H9 (cell line): ENCODE measurements at regions not wholly inside any gene's neighbourhood (a gene's known extent, or its start where the extent isn't known, plus 50 kb on each side); places are given as distances from the start of the nearest gene placed in this dataset.

Experiments
- DNase-seq: peaks from one replicate; pipeline ENCODE4 v3.0.0-alpha.2; 2017
- H2AFZ ChIP-seq: one replicate; pipeline ENCODE4 v1.6.1; 2013; ENCODE audit warnings: mild to moderate bottlenecking, low read length, control low read depth, moderate library complexity
- H2AK5ac ChIP-seq: 2 replicates; pipeline ENCODE4 v1.6.1; 2013; ENCODE audit warnings: low read length, control low read depth, mixed read lengths; ENCODE audit not compliant: insufficient read length
- H2BK120ac ChIP-seq: one replicate; pipeline ENCODE4 v1.6.1; 2013; ENCODE audit warnings: low read depth, mild to moderate bottlenecking, low read length, control low read depth, inconsistent platforms; ENCODE audit not compliant: poor library complexity, severe bottlenecking
- H2BK12ac ChIP-seq: 2 replicates; pipeline ENCODE4 v1.6.1; 2013; ENCODE audit warnings: low read length, control low read depth, mixed read lengths, low read depth; ENCODE audit not compliant: insufficient read length
- H2BK15ac ChIP-seq: 2 replicates; pipeline ENCODE4 v1.6.1; 2013; ENCODE audit warnings: low read depth, low read length, control low read depth
- H2BK20ac ChIP-seq: one replicate; pipeline ENCODE4 v1.6.1; 2013; ENCODE audit warnings: low read depth, mild to moderate bottlenecking, low read length, control low read depth, inconsistent platforms; ENCODE audit not compliant: poor library complexity, severe bottlenecking
- H2BK5ac ChIP-seq: 2 replicates; pipeline ENCODE4 v1.6.1; 2013; ENCODE audit warnings: low read length, control low read depth, mixed read lengths; ENCODE audit not compliant: insufficient read length
- H3K14ac ChIP-seq: 2 replicates; pipeline ENCODE4 v1.6.1; 2013; ENCODE audit warnings: low read length, control low read depth; ENCODE audit not compliant: insufficient read depth
- H3K18ac ChIP-seq: 2 replicates; pipeline ENCODE4 v1.6.1; 2013; ENCODE audit warnings: low read depth, mild to moderate bottlenecking, mixed read lengths, low read length, control low read depth; ENCODE audit not compliant: insufficient read length
- H3K23ac ChIP-seq: 2 replicates; pipeline ENCODE4 v1.6.1; 2013; ENCODE audit warnings: low read length, control low read depth, mixed read lengths, low read depth; ENCODE audit not compliant: insufficient read length
- H3K23me2 ChIP-seq: 2 replicates; pipeline ENCODE4 v1.6.1; 2013; ENCODE audit warnings: low read depth, mild to moderate bottlenecking, mixed read lengths, low read length, control low read depth; ENCODE audit not compliant: insufficient read length, poor library complexity, severe bottlenecking
- H3K27ac ChIP-seq: 2 replicates; pipeline ENCODE4 v1.5.1; 2013; ENCODE audit warnings: low read length, control low read depth, mixed read lengths, low read depth; ENCODE audit not compliant: insufficient read length
- H3K27me3 ChIP-seq: 2 replicates; pipeline ENCODE4 v1.6.1; 2013; ENCODE audit warnings: low read length, control low read depth, inconsistent platforms; ENCODE audit not compliant: insufficient read depth
- H3K4ac ChIP-seq: 2 replicates; pipeline ENCODE4 v1.6.1; 2013; ENCODE audit warnings: low read depth, mild to moderate bottlenecking, control low read depth, inconsistent platforms, low read length, moderate library complexity
- H3K4me1 ChIP-seq: 2 replicates; pipeline ENCODE4 v1.6.1; 2013; ENCODE audit warnings: low read length, control low read depth, inconsistent platforms; ENCODE audit not compliant: insufficient read depth
- H3K4me2 ChIP-seq: 2 replicates; pipeline ENCODE4 v1.6.1; 2013; ENCODE audit warnings: low read length, control low read depth, mixed read lengths; ENCODE audit not compliant: insufficient read length, insufficient read depth
- H3K56ac ChIP-seq: 2 replicates; pipeline ENCODE4 v1.6.1; 2013; ENCODE audit warnings: low read depth, mild to moderate bottlenecking, mixed read lengths, low read length, control low read depth; ENCODE audit not compliant: insufficient read length
- H3K79me1 ChIP-seq: 2 replicates; pipeline ENCODE4 v1.6.1; 2013; ENCODE audit warnings: low read depth, mild to moderate bottlenecking, moderate library complexity, low read length, control low read depth, inconsistent platforms; ENCODE audit not compliant: insufficient read depth, poor library complexity, severe bottlenecking
- H3K79me2 ChIP-seq: 2 replicates; pipeline ENCODE4 v1.6.1; 2013; ENCODE audit warnings: low read length, control low read depth, inconsistent platforms; ENCODE audit not compliant: insufficient read depth
- H3K9ac ChIP-seq: 2 replicates; pipeline ENCODE4 v1.6.1; 2013; ENCODE audit warnings: low read length, control low read depth, mixed read lengths; ENCODE audit not compliant: insufficient read length; ENCODE audit errors: extremely low read depth
- H3K9me3 ChIP-seq: one replicate; pipeline ENCODE4 v1.6.1; 2013; ENCODE audit warnings: low read depth, low read length, inconsistent platforms; ENCODE audit not compliant: control insufficient read depth
- H3T11ph ChIP-seq: one replicate; pipeline ENCODE4 v1.6.1; 2013; ENCODE audit warnings: mild to moderate bottlenecking, low read length, control low read depth, inconsistent platforms
- H4K20me1 ChIP-seq: one replicate; pipeline ENCODE4 v1.6.1; 2013; ENCODE audit not compliant: control insufficient read depth, insufficient read length, insufficient read depth
- H4K5ac ChIP-seq: 2 replicates; pipeline ENCODE4 v1.6.1; 2013; ENCODE audit warnings: low read depth, mild to moderate bottlenecking, mixed read lengths, low read length, control low read depth; ENCODE audit not compliant: insufficient read length
- H4K8ac ChIP-seq: replicated peaks from 2 replicates; pipeline ENCODE4 v1.6.1; 2013; ENCODE audit warnings: low read length, control low read depth, mixed read lengths, low read depth; ENCODE audit not compliant: insufficient read length
- H4K91ac ChIP-seq: 2 replicates; pipeline ENCODE4 v1.6.1; 2013; ENCODE audit warnings: low read depth, mild to moderate bottlenecking, moderate library complexity, mixed read lengths, low read length, control low read depth; ENCODE audit not compliant: insufficient read length
- H3K27ac Mint-ChIP-seq, 3 experiments: 2 replicates in 2 of 3; 3 replicates in 1 of 3; pipeline ENCODE4 v1.8.0; 2020 to 2021; ENCODE audit warnings: mixed read lengths in 3 of 3, mild to moderate bottlenecking in 1 of 3, moderate library complexity in 1 of 3
- H3K27me3 Mint-ChIP-seq: 2 replicates; pipeline ENCODE4 v1.8.0; 2021; ENCODE audit warnings: low read depth, mild to moderate bottlenecking, moderate library complexity, mixed read lengths
- H3K36me3 Mint-ChIP-seq, 3 experiments: 2 replicates in 2 of 3; 3 replicates in 1 of 3; pipeline ENCODE4 v1.8.0; 2020 to 2021; ENCODE audit warnings: low read depth in 3 of 3, mixed read lengths in 3 of 3; ENCODE audit not compliant: insufficient read depth in 1 of 3
- H3K4me1 Mint-ChIP-seq, 2 experiments: 2 replicates each; pipeline ENCODE4 v1.8.0; 2020; ENCODE audit warnings: mixed read lengths in 2 of 2
- H3K4me3 Mint-ChIP-seq, 2 experiments: 2 replicates in 1 of 2; 3 replicates in 1 of 2; pipeline ENCODE4 v1.8.0; 2020 to 2021; ENCODE audit warnings: mild to moderate bottlenecking in 2 of 2, mixed read lengths in 2 of 2, moderate library complexity in 1 of 2
- H3K9me3 Mint-ChIP-seq, 2 experiments: 2 replicates in 1 of 2; 3 replicates in 1 of 2; pipeline ENCODE4 v1.8.0; 2020; ENCODE audit warnings: mild to moderate bottlenecking in 2 of 2, mixed read lengths in 2 of 2, moderate library complexity in 1 of 2
- CTCF ChIP-seq: fragments of 200-600 bp; sonication (generic); conservative IDR thresholded peaks from 3 replicates; pipeline ENCODE4 v1.8.0; 2021; ENCODE audit warnings: antibody characterized with exemption, mild to moderate bottlenecking
- WGBS: extraction: QIAGEN DNeasy Blood & Tissue Kit; methylation state at CpG from one replicate; pipeline ENCODE4 v1.1.7; 2013; ENCODE audit warnings: missing lambda C conversion rate, low lambda C conversion rate, mixed read lengths; ENCODE audit not compliant: insufficient read length; ENCODE audit errors: extremely low coverage; 5-methylcytosine and 5-hydroxymethylcytosine counted together

DNA sequence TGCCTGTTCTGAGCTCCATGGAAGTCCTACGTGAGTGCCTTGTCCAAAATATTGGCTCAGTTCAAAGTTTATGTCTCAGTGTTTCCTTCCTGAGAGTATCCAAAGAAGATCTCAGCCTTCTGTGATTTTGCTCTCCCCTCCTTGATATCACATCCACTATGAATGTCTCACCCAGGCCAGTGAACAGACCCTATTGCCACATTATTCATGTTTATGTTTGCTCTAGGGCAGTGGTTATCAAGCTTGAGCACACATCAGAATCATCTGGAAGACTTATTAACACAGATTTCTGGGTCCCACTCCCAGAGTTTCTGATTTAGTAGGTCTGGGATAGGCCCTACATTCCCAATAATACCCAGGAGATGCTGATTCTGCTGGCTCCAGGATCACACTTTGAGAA lies 145.0 kb upstream of the FGGY start:
- no peaks in the 10 kb centered on the region for H3K36me3 Mint-ChIP-seq
- Histone ChIP-seq H3K79me1 (no peaks in the 10 kb centered on the region), H3K27ac (no peak overlapping the region), H2AFZ (no peak overlapping the region), H3K18ac (no peak overlapping the region), H3K4ac (no peak overlapping the region), H3K79me2 (no peaks in the 10 kb centered on the region), H3K9ac (no peak overlapping the region), H2BK120ac (no peak overlapping the region), H2AK5ac (no peak overlapping the region), H4K8ac (no peak overlapping the region), H3K27me3 (no peaks in the 10 kb centered on the region), H3K14ac (no peak overlapping the region), H4K5ac (no peak overlapping the region), H3K4me2 (no peak overlapping the region), H3K23ac (no peak overlapping the region), H2BK12ac (no peak overlapping the region), H4K20me1 (no peaks in the 10 kb centered on the region), H3K4me1 (peaks cover 2% of the 10 kb centered on the region; the same call in 1 of the 2 replicates), H3K56ac (no peak overlapping the region), H3K23me2 (peaks cover 1% of the 10 kb centered on the region), H2BK15ac (no peak overlapping the region), H4K91ac (no peak overlapping the region), H3T11ph (no peak overlapping the region), H2BK5ac (no peak overlapping the region), H3K9me3 (no peaks in the 10 kb centered on the region), H2BK20ac (no peak overlapping the region)
- no peak for DNase-seq
- no peak overlapping the region for H3K4me3 Mint-ChIP-seq
- H3K9me3 Mint-ChIP-seq, result no peaks in the 10 kb centered on the region
- H3K27ac Mint-ChIP-seq, result no peak overlapping the region
- peaks cover 12% of the 10 kb centered on the region for H3K27me3 Mint-ChIP-seq
- TF ChIP-seq CTCF, result no peak
- WGBS, result no CpG with 5 or more reads among the region's 1 CpG
- H3K4me1 Mint-ChIP-seq, result peaks cover 39 to 45% of the 10 kb centered on the region in 2 experiments
